Gastroesophageal sphincter (tissue), 3 donors: ENCODE measurements at regions not wholly inside any gene's neighbourhood (a gene's known extent, or its start where the extent isn't known, plus 50 kb on each side); places are given as distances from the start of the nearest gene placed in this dataset.

Source experiments
- EP300 ChIP-seq: sonication (generic); formaldehyde crosslinking; IDR thresholded peaks from one replicate; pipeline ENCODE4 v1.6.1; 2017; ENCODE audit warnings: antibody characterized with exemption, mild to moderate bottlenecking
- POLR2A ChIP-seq, 2 donors: fragments of 450-650 bp; IDR thresholded peaks; one replicate each; pipeline ENCODE4 v1.6.1; 2017; ENCODE audit warnings: antibody characterized with exemption in 2 of 2, mild to moderate bottlenecking in 2 of 2, moderate library complexity in 1 of 2
- POLR2AphosphoS5 ChIP-seq: sonication (generic); formaldehyde crosslinking; IDR thresholded peaks from one replicate; pipeline ENCODE4 v1.6.1; 2017; ENCODE audit warnings: antibody characterized with exemption
- TF ChIP-seq, protein P1 (sequence below), 4 experiments: fragments of 200-600 bp in 2 of 4; fragments of 450-650 bp in 2 of 4; sonication (generic) in 1 of 4; IDR thresholded peaks; one replicate each; pipeline ENCODE4 v1.5.1; 2017 to 2019; ENCODE audit warnings: antibody characterized with exemption in 4 of 4, mild to moderate bottlenecking in 2 of 4, moderate library complexity in 2 of 4

DNA sequence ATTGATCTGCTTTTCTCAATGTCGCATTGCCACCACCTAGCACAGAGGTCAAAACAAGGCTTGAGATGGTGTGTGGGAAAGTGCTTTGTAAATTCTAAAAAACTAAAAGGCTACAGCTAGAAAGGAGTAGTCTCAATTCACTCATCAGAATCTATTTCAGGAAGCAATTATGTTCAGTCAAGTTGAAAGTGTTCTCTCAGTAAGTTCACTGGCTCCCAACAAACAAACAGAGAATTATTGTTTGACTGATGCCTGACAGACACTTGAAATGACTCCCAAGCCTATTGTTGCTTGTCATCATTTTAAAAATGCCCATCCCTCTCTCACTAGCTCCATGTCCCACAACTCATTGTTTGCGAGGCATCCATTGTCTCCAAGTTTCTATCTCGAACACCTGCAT is 419.6 kb upstream of the CPEB2 start:
- TF ChIP-seq, protein P1, sequence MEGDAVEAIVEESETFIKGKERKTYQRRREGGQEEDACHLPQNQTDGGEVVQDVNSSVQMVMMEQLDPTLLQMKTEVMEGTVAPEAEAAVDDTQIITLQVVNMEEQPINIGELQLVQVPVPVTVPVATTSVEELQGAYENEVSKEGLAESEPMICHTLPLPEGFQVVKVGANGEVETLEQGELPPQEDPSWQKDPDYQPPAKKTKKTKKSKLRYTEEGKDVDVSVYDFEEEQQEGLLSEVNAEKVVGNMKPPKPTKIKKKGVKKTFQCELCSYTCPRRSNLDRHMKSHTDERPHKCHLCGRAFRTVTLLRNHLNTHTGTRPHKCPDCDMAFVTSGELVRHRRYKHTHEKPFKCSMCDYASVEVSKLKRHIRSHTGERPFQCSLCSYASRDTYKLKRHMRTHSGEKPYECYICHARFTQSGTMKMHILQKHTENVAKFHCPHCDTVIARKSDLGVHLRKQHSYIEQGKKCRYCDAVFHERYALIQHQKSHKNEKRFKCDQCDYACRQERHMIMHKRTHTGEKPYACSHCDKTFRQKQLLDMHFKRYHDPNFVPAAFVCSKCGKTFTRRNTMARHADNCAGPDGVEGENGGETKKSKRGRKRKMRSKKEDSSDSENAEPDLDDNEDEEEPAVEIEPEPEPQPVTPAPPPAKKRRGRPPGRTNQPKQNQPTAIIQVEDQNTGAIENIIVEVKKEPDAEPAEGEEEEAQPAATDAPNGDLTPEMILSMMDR (IDR thresholded peaks at IDR 0.05): no peak
- TF ChIP-seq EP300 (no peak), POLR2AphosphoS5 (no peak), POLR2A (IDR thresholded peaks at IDR 0.05) (no peak)
